NCI-H128 (cell line): ENCODE measurements at regions not wholly inside any gene's neighbourhood (a gene's known extent, or its start where the extent isn't known, plus 50 kb on each side); places are given as distances from the start of the nearest gene placed in this dataset.

Experiments
- DNase-seq: peaks from one replicate; lab custom pipeline; 2025; ENCODE audit not compliant: unreplicated experiment; lab: John Stamatoyannopoulos, UW

DNA sequence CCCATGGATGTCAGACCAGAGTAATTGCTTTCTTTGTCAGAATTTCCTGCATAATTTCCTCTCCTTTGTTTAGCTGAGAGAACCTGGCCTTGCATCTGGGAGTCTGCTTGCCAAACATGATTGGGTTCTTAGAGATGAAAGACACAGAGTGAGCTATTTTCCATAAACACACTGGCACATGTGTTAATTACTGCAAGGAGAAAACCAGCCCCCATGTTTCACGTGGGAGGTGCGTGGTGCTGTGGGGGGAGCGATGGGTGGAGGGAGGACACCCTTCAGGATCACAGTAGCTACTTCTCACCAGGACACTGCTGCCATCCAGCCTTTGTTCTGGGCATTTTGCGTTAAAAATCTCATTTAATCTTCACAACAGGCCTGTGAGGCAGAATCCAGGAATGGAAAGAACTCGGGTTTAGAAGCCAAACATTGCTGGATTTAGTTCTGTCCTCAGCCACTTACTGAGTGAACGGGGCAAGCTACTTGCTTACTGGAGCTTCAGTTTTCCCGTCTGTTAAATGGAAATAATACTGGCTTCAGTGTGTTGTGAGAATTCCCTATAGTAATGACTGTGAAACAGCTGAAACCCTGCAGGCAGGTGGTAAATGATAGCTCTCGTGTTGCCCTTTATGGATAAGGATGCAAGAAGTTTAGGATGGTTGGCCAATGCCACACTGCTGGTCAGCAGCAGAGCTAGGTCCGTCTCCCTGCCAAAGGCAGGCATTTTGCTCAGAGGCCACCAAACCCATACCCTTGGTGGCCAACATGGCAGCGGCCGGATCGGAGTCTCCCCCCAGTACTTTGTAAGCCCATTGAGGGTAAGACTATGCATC lies 100.1 kb upstream of the ASAP2 start:
- no peak for DNase-seq

DNA sequence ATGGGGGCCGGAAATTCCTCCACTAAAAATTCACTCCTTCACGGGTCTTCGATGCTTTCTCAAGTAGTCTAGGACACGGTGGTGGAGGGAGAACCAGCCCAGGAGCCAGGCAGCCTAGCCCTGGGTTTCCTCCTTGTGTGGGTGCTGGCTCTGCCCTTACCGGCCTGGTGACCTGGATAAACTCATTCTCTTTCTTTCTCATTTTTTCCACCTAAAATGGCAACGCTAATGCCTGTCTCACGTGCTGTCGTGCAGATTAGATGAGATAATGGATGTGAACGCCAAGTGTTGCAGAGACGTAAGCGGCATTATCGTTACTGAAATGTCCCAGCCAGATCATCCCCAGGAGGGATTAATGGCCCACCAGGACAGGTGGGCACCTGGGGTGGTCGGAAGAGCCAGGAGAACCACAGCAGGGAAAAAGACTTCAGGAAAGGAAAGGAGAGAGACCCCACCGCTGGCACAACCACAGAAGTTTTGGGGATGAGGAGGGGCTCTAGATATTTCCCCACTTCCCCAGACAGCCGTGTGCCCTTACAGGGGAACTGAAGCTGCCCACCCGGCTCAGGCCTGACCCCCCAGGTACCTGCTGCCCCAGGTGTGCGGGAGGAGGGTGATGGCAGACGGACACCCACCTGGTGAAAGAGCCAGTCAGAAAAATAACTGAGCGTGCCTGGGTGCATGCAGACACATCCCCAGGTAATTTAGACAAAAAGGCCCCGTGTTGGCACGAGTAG lies 100.8 kb upstream of the ASAP2 start:
- no peak for DNase-seq

DNA sequence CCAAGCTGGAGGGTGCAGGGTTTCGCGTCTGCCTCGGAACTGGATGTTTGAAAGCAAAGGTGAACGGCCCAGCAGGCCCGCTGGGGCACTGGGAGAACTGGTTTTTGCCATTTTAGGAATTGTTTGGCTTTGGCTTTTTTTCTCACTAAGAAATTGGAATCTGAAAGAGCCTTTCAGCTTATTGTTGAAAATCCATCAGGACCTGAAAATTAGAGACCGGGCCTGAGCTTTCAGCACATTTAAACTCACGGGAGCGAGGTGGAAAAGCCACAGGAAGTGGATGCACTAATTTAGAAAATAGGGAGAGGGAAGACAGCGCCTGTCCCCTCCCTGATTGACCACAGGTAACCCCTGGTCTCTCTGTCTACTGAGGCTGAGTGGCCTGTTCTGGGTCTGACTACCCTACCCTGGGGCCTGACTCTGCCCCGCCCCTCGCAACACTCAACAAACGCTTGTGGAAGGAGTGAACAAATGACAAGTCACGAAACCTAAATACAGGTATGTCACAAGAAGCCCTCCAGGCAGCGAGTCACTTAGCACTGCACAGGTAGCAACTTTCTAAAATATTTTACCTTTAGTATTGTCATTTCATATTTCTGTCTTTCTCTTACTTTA lies 100.3 kb upstream of the MBOAT2 start:
- DNase-seq, result no peak

DNA sequence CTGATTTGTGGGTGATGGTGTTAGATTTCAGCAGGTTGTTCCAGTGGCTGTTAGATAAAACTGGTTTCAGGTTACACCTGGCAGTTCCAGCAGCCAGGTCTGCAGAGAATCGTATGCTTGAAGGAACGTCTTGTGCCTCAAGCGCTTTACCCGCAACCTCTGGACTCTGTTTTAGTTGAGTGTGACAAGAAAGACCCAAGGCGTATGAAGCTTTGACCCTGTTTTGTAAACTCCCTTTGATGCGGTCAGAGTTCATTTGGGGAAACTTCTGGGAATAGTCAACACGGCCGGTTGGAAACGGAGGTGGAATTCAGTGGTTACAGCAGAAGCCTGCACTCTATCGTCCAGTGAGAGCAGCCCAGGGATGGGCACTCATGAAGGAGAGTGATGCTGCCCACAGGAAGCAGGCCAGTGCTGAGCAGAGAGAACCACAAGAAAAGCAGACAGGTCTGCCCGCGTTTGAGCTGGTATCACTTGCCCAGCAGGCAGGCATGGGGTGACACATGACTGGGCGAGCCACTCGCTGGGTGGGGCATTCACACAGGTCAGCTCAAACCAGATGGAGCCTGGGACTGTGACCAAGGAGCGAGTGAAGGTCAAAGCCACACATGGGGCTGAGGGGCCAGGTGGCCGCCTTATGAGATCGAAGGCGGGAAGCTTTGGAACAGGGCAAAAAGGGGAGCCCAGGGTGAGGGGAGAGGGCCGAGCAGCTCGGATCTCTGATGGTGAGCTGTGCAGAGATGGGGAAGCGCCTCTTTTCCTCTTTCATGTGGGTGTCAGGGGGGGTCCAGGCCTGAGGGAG lies 99.6 kb upstream of the MBOAT2 start:
- no peak for DNase-seq

DNA sequence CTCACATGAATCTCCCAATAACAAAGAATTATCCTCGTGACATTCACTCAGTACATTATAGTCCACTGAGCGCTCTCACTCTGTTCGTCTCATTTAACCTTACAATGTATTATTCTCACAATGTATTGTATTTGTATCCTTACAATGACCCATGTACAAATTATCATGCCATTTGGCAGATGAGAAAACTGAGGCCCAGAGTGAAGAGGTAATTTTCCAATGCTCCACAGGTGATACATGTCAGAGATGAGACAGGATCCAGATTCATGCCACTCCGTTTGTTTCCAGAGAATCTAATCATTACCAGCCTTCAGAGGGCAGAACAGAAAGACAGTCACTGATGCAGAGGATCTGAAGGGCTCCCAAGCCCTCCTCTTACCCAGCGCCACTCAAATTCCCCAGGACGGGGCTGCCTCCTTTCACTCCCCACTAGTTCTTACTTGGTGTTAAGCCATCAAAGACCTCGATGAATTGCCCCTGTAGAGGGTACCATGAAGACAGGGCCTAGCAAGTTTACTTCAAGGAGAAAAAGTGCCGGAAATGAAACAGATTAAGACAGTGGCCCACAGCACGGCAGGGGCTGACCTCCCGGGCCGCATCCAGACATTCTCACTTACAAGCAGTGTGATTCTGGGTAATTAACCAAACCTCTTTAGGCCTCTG lies 98.4 kb upstream of the MBOAT2 start:
- no peak for DNase-seq

DNA sequence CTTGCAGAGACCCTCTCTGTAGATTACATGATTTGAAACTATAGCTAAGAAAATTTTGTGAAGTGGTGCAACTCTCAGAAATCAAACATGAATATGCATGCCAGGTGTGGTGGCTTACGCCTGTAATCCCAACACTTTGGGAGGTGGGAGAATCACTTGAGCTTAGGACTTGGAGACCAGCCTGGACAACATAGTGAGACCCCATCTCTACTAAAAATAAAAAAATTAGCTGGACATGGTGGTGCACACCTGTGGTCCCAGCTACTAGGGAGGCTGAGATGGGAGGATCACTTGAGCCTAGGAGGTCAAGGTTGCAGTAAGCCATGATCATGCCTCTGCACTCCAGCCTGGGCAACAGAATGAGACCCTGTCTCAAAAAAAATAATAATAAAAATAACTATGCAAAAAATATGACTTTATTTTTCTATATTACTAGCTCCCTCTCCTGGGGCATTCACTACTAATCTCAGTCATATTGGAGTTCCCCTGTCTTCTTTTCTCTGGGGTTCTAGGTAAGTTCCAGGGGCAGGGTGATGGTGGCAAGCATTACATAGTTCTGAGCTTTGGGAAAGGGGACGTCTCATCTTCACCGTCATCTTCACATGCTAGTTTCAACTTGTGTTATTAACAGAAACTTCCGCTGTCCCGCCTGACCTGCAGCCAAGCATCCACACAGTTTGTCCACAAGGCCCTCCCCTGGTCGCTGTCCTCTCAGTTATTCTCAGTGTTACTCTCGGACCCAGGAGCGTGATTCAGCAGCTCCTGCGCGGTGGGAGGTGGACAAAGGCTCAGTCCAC lies 96.8 kb upstream of the MBOAT2 start:
- DNase-seq, result no peak

DNA sequence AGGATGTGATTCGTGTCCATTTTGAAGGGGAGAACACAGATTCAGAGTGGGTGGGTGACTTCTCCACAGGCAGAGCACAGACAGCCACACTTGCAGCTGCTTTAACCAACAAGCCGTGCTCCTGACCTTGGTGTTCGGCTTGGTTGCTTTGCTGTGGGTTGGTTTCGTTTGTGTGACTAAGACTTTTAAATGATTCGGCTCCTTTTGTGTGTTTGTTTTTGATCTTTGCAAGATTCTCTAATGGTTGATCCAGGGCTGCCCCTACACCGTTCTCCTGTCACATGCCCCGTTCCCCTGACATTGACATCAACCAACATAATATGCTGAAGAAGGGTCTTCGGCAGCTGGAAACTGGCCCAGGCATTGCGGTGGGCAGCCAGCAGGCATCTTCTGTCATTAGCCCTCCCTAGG lies 95.9 kb upstream of the MBOAT2 start:
- DNase-seq, result no peak

DNA sequence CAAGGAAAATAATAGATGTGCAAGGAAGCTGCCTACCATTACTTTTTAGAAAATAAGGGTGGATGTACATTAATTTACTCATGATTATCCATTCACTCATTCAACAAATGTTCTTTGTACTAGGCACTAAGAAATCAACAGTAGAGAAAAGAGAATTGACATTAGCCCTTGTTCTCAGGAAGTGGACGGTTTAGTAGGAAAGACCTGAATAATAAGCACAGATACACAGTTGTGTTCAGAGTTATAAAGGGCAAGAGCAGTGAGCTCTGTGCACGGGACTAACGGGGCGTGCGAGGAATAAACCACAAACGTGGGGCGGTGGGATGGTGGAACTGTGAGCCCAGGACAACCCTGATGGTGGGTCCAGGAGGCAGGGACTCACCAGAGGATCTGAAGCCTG lies 94.4 kb upstream of the MBOAT2 start:
- DNase-seq, result no peak

DNA sequence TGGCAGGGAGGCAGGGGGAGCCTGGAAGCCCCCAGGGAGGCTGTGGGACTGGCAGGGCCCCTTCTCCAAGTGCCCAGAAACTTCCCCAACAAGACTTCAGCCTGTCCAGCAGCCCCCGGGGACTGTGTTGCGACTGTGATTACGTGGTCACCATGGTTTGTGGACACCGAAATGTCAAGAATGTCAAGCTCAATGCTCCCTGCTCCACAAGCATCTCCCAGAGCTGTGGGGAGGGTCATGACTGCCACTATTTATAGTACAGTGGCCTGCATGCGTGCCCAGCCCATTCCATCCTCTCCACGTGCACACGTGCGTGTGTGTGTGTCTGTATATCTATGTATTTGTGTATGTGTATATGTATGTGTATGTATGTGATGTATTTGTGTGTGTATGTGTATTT lies 93.8 kb upstream of the MBOAT2 start:
- DNase-seq, result no peak

DNA sequence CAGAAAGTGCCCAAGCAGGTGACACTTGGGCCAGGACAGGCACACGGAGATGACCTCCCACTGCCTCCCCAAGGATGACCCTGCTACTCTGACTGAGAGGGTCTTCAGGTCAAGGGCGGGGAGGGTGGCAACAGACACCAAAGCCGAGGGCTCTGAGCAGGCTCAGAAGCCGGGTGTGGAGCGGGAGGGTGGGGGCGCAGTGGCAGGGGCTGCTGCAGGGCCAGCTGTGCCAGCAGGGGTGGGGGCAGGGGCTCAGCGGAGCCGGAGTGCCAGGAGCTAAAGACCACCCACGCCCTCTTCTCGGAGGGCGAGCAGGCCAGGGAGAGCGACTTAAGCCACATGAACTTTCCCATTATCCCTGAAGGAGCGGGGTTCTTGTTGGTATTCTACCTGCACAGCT lies 93.3 kb upstream of the MBOAT2 start:
- no peak for DNase-seq

DNA sequence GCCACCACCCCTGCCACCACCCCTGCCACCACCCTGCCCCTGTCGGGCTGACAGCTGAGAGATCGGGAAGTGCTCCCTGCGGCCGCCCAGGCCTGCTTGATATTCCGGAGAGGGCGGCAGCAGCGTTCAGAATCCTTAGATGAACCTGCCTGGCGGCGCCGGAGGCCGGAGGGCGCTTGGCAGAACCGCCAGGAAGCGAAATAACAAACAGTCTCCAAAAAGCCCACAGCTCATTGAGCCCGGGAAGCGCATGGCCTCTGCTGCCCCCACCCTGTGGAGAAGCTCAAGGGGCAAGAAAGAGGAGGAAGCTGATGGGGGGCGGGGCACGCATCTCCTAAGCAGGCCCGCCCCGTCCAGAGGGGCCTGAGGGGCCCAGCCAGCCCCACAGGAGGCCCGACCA lies 92.2 kb upstream of the MBOAT2 start:
- no peak for DNase-seq

DNA sequence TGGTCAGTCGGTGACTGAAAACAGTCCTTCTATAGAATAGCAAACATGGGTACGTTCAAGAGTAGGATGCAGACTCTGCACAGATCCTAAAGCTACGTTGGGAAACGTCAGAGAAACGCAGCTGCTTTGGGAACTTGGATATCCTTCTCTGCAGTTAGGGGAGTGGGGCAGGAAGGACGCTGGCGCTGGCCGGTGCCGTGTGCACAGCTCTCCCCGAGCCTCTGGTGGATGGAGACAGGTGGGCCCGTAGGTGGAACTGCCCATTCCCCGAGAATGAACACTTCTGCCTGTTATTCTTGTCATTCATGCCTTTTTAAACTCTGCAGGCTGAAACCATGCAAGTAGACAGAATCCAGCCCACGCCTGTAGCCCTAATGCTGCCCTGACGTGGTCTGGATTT lies 91.7 kb upstream of the MBOAT2 start:
- no peak for DNase-seq

DNA sequence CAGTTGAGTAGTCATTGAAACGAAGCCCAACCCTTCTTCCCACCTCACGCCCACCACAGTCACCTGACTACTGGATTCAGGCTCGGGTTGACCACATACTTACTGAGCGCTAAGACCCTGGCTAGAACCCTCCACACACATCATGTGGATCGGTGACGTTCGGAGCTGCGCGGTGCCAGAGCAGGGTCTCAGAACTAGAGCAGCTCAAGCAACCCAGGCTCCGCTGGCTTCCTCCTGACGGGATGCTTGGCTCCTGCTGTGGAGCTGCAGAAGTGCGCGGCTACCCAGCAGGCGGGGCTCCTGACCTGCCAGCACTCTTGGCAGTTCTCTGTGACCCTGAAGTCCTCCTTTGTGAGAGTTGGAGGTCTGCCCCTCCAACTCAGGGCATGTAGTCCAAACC lies 90.6 kb upstream of the MBOAT2 start:
- DNase-seq, result no peak

DNA sequence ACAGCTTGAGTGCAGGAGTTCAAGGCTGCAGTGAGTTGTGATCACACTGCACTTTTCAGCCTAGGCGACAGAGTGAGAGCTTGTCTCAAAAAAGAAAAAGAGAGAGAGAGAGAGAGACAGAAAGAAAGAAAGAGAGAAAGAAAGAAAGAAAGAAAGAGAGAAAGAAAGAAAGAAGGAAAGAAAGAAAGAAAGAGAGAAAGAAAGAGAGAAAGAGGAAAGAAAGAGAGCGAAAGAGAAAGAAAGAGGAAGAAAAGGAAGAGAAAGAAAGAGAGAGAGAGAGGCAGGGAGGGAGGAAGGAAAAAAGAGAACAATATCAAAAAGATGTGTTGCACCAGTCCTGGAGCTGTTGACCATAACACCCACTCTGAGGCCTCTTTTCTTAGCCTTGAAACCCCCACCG lies 89.8 kb upstream of the MBOAT2 start:
- DNase-seq, result no peak

DNA sequence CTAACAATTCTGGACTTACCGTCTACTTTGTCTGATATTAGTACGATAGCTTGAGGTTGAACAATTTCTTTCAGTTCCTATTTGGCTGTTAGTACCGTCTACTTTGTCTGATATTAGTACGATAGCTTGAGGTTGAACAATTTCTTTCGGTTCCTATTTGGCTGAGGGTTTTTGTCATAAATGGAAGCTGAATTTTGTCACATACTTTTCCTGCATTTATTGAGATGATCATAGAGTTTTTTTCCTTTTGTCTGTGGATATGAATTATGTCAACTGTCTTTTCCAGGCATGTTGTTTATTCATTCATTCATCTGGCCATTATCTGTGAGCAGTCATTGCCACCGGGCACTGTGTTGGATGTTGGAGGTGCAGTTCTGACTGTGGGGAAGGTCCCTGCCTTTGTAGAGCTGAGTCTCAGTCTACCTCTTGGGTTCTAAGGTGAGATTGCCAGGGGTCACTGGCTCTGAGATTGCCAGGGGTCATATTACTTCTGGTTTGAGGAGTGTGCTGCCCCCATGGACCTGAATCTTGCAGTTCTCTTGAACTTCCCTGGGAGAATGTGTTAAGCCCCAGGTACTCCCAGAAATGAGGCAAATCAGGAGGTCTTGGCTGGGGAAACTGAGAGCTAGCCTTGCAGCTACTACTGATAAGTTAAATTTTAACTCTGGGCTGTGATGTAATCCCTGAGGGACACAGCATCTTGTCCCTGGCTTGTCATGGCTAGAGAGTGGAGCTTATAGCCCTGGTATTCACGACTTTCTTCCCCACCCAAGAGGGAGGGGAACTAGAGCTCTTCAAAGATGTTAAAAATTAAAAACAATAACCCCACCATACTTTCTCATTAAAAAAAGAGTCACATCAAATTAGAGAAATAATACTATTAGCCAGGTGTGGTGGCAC lies 89.1 kb upstream of the MBOAT2 start:
- no peak for DNase-seq

DNA sequence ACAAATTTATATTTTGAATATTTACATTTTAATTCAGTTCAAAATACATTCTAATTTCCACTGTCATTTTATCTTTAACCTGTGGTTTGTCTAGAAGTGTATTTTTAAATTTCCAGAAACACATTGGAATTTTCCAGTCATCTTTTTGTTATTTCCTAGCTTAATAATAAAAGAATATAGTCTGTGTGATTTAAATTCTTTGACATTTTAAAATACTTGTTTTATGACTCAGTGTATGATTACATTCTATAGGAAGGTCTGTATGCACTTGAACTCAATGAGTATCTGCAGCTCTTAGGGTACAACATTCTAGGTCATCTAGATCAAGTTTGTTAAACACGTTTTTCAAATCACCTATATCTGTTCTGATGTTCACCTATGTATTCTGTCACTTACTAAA lies 88.3 kb upstream of the MBOAT2 start:
- DNase-seq, result no peak

DNA sequence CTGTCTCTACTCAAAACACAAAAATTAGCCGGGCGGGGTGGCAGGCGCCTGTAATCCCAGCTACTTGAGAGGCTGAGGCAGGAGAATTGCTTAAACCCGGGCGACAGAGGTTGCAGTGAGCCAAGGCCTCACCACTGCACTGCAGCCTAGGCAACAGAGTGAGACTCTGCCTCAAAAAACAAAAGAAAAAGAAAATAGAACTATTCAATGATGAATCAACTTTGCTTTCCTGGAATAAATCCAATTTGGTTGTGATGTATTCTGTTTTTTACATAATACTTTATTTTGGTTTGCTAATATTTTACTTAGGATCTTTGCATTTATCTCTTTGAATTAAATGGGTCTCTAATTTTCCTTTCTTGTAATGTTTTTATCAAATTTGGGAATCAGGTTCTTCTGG lies 86.3 kb upstream of the MBOAT2 start:
- no peak for DNase-seq

DNA sequence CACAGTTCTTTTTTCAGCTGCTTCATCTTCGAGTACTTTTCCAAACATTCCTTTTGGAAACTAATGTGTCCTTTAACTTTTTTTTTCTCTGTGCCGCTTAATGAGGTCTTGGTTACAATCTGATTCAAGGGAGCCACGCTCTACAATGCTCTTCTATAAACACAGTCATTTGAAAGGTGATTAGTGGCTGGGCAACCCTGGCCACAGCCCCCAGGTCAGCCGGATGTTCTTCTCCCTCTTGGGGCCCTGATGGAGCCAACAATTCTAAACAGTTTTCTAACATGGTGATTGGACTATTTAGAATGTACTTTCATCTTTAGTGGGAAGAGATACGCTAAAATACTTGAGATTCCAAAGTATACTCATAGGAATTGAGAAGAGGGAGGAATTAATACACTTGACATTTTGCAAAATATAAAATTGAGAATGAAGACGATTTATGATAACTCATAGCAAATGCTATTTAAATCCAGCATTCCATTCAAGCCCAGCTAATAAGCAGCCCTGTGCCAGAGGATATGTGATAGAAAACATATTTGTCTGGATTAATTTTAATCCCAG lies 83.7 kb upstream of the MBOAT2 start:
- DNase-seq, result no peak

DNA sequence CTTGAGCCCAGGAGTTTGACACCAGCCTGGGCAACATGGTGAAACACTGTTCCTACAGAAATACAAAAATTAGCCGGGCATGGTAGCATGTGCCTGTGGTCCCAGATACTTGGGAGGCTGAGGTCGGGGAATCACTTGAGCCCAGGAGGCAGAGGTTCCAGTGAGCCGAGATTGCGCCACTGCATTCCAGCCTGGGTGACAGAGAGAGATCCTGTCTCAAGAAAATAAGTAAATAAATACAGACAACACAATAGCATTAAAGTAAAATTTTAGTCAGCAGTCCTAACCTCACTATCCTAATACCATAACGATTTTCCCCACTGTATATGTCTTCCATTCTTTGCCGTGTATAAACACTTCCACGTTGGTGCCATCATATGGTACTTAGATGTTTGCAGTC lies 83.0 kb upstream of the MBOAT2 start:
- no peak for DNase-seq
